OCI-LY3 (cell line): ENCODE measurements at regions not wholly inside any gene's neighbourhood (a gene's known extent, or its start where the extent isn't known, plus 50 kb on each side); places are given as distances from the start of the nearest gene placed in this dataset.

Source experiments
- H2AFZ ChIP-seq: fragments of 200-600, 300-600 bp; shearing (Covaris generic); 2 replicates; pipeline ENCODE4 v1.6.0; 2014; ENCODE audit warnings: antibody characterized with exemption, low read depth, low read length
- H3K27ac ChIP-seq: fragments of 200-600, 300-600 bp; sonication (generic); 2 replicates; pipeline ENCODE4 v1.5.1; 2014; ENCODE audit warnings: mild to moderate bottlenecking, low read length, moderate library complexity, mixed read lengths
- H3K27me3 ChIP-seq: fragments of 200-600, 300-600 bp; sonication (generic); 2 replicates; pipeline ENCODE4 v1.6.1; 2014; ENCODE audit warnings: low read depth, low read length, mixed read lengths
- H3K36me3 ChIP-seq: fragments of 200-600, 300-600 bp; sonication (generic); replicated peaks from 2 replicates; pipeline ENCODE3; 2014; ENCODE audit warnings: low read depth, low read length, mixed read lengths
- H3K4me1 ChIP-seq: fragments of 300-600, 200-600 bp; sonication (generic); 2 replicates; pipeline ENCODE4 v1.6.1; 2014; ENCODE audit warnings: low read length, mixed read lengths
- H3K4me2 ChIP-seq: fragments of 200-600, 300-600 bp; sonication (generic); 2 replicates; pipeline ENCODE4 v1.6.1; 2014; ENCODE audit warnings: low read length, mixed read lengths
- H3K4me3 ChIP-seq: fragments of 300-600, 200-600 bp; sonication (generic); 2 replicates; pipeline ENCODE4 v1.5.1; 2014; ENCODE audit warnings: antibody characterized with exemption, mild to moderate bottlenecking, low read length, moderate library complexity
- H3K79me2 ChIP-seq: fragments of 300-600, 200-600 bp; shearing (Covaris generic); 2 replicates; pipeline ENCODE4 v1.6.1; 2014; ENCODE audit warnings: mild to moderate bottlenecking, low read length, mixed read lengths
- H3K9ac ChIP-seq: fragments of 300-600, 200-600 bp; shearing (Covaris generic); 2 replicates; pipeline ENCODE4 v1.6.0; 2014; ENCODE audit warnings: mild to moderate bottlenecking, low read length, moderate library complexity
- H3K9me3 ChIP-seq: fragments of 200-600, 300-600 bp; shearing (Covaris generic); 2 replicates; pipeline ENCODE4 v1.6.1; 2014; ENCODE audit warnings: low read length, mixed read lengths; ENCODE audit not compliant: insufficient read depth
- H4K20me1 ChIP-seq: fragments of 200-600, 300-600 bp; sonication (generic); 2 replicates; pipeline ENCODE4 v1.6.1; 2016; ENCODE audit warnings: low read length, mixed read lengths; ENCODE audit not compliant: insufficient read depth
- EZH2phosphoT487 ChIP-seq: fragments of 200-600 bp; shearing (Covaris generic); IDR thresholded peaks from 2 replicates; pipeline ENCODE4 v1.6.1; 2018; ENCODE audit warnings: antibody characterized with exemption, mixed run types, low read depth
- TF ChIP-seq, protein P1 (sequence below): fragments of 200-600, 300-600 bp; sonication (generic); IDR thresholded peaks from 2 replicates; pipeline ENCODE4 v1.5.1; 2014; ENCODE audit warnings: antibody characterized with exemption, low read length, low read depth

DNA sequence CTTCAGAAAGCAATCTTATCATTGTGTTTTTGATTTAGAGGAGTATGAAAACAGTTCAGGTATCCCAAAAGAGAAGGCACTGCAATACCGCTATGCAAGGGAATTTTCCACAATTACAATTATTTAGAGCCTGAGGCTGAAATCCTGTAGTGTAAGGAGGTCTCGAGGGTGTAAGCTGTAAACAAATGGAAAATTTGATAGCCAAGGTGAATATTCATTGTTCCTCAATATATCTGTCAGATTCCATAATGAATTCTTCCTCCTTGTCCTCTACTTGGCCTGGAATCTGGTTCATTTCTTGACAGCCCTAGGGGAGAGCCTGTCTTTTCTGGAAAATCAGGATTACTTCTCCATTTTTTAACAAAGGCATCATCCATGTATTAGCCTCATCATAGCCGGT is 63.1 kb upstream of the SMARCA2 start:
- H3K27me3 ChIP-seq: no peaks in the 10 kb centered on the region

DNA sequence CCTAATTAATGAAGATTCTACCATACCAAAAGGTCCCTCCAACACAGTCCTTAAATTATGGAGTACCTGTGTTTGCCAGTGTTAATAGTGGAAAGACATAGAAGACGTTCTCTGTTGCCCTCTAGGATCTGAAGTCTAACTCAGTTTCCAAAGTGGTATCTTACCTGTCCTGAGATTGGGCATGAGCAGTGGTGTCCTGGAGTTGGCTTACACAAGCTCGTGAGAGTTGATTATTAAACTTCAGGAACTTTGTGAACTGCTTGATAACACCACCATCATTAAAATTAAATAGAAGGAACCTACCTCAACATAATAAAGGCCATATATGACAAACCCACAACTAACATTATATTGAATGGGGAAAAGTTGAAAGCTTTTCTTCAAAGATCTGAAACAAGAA is 60.9 kb upstream of the SMARCA2 start:
- Histone ChIP-seq H3K36me3 (no peaks in the 10 kb centered on the region), H3K9ac (no peak overlapping the region), H3K27me3 (no peaks in the 10 kb centered on the region), H3K79me2 (no peaks in the 10 kb centered on the region), H4K20me1 (no peaks in the 10 kb centered on the region), H3K27ac (no peak overlapping the region), H3K4me1 (no peaks in the 10 kb centered on the region), H3K9me3 (no peaks in the 10 kb centered on the region), H3K4me2 (no peak overlapping the region), H3K4me3 (no peak overlapping the region), H2AFZ (no peak overlapping the region)
- no peak for TF ChIP-seq EZH2phosphoT487
- TF ChIP-seq, protein P1, sequence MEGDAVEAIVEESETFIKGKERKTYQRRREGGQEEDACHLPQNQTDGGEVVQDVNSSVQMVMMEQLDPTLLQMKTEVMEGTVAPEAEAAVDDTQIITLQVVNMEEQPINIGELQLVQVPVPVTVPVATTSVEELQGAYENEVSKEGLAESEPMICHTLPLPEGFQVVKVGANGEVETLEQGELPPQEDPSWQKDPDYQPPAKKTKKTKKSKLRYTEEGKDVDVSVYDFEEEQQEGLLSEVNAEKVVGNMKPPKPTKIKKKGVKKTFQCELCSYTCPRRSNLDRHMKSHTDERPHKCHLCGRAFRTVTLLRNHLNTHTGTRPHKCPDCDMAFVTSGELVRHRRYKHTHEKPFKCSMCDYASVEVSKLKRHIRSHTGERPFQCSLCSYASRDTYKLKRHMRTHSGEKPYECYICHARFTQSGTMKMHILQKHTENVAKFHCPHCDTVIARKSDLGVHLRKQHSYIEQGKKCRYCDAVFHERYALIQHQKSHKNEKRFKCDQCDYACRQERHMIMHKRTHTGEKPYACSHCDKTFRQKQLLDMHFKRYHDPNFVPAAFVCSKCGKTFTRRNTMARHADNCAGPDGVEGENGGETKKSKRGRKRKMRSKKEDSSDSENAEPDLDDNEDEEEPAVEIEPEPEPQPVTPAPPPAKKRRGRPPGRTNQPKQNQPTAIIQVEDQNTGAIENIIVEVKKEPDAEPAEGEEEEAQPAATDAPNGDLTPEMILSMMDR: no peak

More for the DNA sequence above, 63.1 kb upstream of the SMARCA2 start:
- no peak for TF ChIP-seq EZH2phosphoT487
- TF ChIP-seq, protein P1: no peak
- Histone ChIP-seq H3K4me3 (no peak overlapping the region), H3K27ac (no peak overlapping the region), H3K79me2 (no peaks in the 10 kb centered on the region), H3K9me3 (no peaks in the 10 kb centered on the region), H2AFZ (no peak overlapping the region), H3K36me3 (no peaks in the 10 kb centered on the region), H3K4me1 (peaks cover 11% of the 10 kb centered on the region), H3K4me2 (no peak overlapping the region), H4K20me1 (no peaks in the 10 kb centered on the region), H3K9ac (no peak overlapping the region)

DNA sequence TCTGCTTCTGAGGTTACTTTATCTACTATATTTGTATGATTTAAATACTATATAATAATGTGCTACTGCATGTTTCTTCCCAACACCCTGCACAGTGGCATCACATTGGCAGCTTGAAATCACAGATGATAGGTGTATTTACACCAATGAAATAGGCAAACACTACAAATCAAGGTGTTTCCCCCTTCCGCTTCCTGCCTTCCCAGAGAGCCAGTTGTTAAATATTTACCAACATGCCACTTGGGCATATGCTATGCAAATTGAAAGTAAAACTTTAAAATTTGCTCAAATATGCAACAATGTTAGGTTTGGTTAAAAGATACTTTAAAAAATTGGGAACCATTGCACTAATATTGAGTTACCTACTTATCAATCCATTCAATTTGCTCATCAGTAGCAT is 58.2 kb upstream of the SMARCA2 start:
- no peaks in the 10 kb centered on the region for H3K36me3 ChIP-seq
- H3K4me3 ChIP-seq: no peak overlapping the region
- no peaks in the 10 kb centered on the region for H3K27me3 ChIP-seq
- H4K20me1 ChIP-seq: no peaks in the 10 kb centered on the region
- H3K79me2 ChIP-seq: no peaks in the 10 kb centered on the region
- H3K9me3 ChIP-seq: no peaks in the 10 kb centered on the region
- no peak overlapping the region for H3K4me2 ChIP-seq
- H3K4me1 ChIP-seq: no peaks in the 10 kb centered on the region
- no peak overlapping the region for H3K9ac ChIP-seq
- no peak overlapping the region for H2AFZ ChIP-seq
- no peak overlapping the region for H3K27ac ChIP-seq
- no peak for TF ChIP-seq EZH2phosphoT487
- TF ChIP-seq, protein P1: no peak

DNA sequence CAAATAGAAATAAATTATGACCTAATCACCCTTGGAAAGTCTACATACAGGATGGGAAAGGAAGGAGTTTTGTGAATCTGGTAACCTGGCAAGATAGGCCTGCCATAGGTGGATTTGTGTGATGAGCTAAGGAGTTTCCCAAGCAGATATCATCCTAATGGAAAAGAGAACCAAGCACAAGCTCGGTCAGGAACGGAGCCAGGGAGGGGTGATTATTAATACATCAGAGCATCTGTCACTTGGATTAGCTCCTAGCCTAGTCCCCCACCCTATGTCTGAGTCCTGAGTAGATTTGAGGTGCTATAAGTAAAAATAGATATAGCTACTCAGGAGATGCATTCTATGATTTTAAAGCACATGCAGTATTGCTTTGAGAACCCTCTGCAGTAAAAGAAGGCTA is 57.3 kb upstream of the SMARCA2 start:
- Histone ChIP-seq H3K4me2 (no peak overlapping the region), H4K20me1 (no peaks in the 10 kb centered on the region), H3K4me1 (no peaks in the 10 kb centered on the region), H3K27ac (no peak overlapping the region), H3K36me3 (no peaks in the 10 kb centered on the region), H2AFZ (no peak overlapping the region), H3K79me2 (no peaks in the 10 kb centered on the region), H3K9ac (no peak overlapping the region), H3K9me3 (no peaks in the 10 kb centered on the region), H3K4me3 (no peak overlapping the region), H3K27me3 (no peaks in the 10 kb centered on the region)
- TF ChIP-seq, protein P1: no peak
- TF ChIP-seq EZH2phosphoT487: no peak
